Large intestine (tissue), 3 donors: ENCODE measurements at regions not wholly inside any gene's neighbourhood (a gene's known extent, or its start where the extent isn't known, plus 50 kb on each side); places are given as distances from the start of the nearest gene placed in this dataset.

Source experiments
- DNase-seq, 2 donors: peaks; one replicate each; pipeline versions ENCODE4 v3.0.0 to v3.0.0-alpha.2; 2013
- H3K27ac ChIP-seq: one replicate; pipeline ENCODE4 v1.5.1; 2013; ENCODE audit warnings: low read length
- H3K27me3 ChIP-seq: 2 replicates; pipeline ENCODE4 v1.6.1; 2013; ENCODE audit warnings: low read length; ENCODE audit not compliant: control insufficient read depth, insufficient read depth
- H3K36me3 ChIP-seq: 2 replicates; pipeline ENCODE4 v1.6.1; 2013; ENCODE audit warnings: low read length; ENCODE audit not compliant: control insufficient read depth, insufficient read depth
- H3K4me1 ChIP-seq: one replicate; pipeline ENCODE4 v1.6.1; 2013; ENCODE audit warnings: low read length; ENCODE audit not compliant: control insufficient read depth, insufficient read depth
- H3K4me3 ChIP-seq: one replicate; pipeline ENCODE4 v1.5.1; 2013; ENCODE audit warnings: low read length
- H3K9me3 ChIP-seq: one replicate; pipeline ENCODE4 v1.6.1; 2013; ENCODE audit warnings: mild to moderate bottlenecking, low read depth, low read length, moderate library complexity; ENCODE audit not compliant: control insufficient read depth
- WGBS: methylation state at CpG from one replicate; pipeline ENCODE4 v1.1.5; 2013; ENCODE audit warnings: low lambda C conversion rate; ENCODE audit not compliant: insufficient coverage; 5-methylcytosine and 5-hydroxymethylcytosine counted together

DNA sequence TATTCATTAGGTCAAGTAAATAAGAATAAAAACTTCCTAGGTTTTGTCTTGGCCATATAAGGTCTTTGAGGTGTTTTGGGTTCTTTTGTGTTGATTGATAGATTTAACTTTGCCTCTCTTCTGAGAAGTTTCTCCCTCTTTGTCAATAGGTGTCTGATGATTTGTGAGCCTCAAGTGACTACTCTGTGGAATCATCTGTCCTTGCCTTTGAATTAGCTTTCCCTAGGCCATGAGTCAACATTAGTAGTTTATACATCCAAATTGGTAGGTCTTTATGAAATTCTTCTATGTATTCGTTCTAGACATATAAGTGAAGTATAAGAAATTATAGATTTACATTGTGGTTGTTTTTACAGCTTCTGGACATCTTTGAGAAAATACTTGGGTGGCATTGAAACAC is 864.4 kb downstream of the USP25 start:
- H3K9me3 ChIP-seq: no peaks in the 10 kb centered on the region
- DNase-seq: no peak
- H3K4me1 ChIP-seq: no peaks in the 10 kb centered on the region
- WGBS: no CpG with 5 or more reads among the region's 1 CpG
- no peaks in the 10 kb centered on the region for H3K36me3 ChIP-seq
- no peak overlapping the region for H3K4me3 ChIP-seq
- H3K27me3 ChIP-seq: no peaks in the 10 kb centered on the region
- no peak overlapping the region for H3K27ac ChIP-seq

DNA sequence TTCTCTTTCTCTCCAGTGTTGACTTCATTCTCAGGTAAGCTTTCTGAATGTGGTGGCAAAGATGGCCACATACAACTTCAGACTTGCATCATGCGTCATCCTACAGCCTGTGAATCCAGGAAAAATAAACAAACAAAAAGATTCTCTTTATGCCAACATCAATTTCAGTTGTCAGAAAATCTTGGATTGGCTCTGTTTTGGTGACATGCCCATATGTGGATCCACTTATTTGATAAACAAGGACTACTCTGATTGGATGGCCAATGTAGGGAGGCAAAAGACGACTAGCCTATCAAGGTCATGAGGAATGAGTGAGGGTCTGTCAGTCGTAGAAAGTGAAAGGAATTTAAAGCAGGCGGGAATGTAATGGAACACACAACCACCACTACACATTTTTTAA is 866.6 kb downstream of the USP25 start:
- no peak for DNase-seq
- no peaks in the 10 kb centered on the region for H3K27me3 ChIP-seq
- WGBS: 100% methylated on average over 2 of the region's 4 CpGs

DNA sequence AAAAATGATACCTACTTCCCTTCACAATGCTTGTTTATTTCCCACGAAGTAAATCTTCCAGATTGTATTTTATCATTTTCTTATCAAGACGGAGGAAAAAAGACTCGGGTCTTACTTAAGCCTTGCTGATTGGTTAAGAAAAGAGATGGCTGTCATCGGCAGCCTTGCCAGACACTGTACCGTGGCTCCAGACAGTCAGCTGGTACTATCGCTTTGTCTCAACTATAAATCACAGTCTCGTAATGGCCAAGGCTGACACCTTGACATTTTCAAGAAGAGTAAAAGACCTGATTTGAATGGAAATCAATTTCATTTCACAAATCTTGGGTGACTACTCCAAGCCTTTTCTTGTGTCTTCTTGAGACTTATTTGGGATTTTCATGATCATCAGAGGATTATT is 868.0 kb downstream of the USP25 start:
- H3K27ac ChIP-seq: no peak overlapping the region
- no peak overlapping the region for H3K4me3 ChIP-seq
- no peaks in the 10 kb centered on the region for H3K36me3 ChIP-seq
- no peak for DNase-seq
- no peaks in the 10 kb centered on the region for H3K27me3 ChIP-seq
- 100% methylated on average over 1 of the region's 7 CpGs for WGBS
- no peaks in the 10 kb centered on the region for H3K4me1 ChIP-seq
- no peaks in the 10 kb centered on the region for H3K9me3 ChIP-seq

More for the DNA sequence above, 866.6 kb downstream of the USP25 start:
- Histone ChIP-seq H3K4me1 (no peaks in the 10 kb centered on the region), H3K27ac (no peak overlapping the region), H3K9me3 (no peaks in the 10 kb centered on the region), H3K4me3 (no peak overlapping the region), H3K36me3 (no peaks in the 10 kb centered on the region)

DNA sequence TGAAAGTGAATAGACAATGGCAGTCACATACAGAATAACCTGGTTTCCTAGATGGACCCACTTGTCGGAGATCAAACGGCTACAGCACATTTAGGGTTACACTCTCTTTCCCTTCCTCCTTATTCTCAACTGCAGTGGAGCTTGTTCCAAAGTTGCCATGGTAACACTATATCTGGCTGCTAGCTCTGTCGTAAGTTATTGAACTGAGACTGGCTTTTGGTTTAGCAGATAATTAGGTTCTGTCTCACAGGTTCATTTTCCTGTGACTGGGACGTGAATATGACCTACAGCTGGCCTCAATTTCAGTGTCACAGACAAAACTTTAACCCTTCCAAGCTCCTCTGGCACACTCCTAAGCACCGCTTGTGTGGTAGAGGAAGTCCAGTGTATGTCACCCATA is 875.8 kb downstream of the USP25 start:
- Histone ChIP-seq H3K4me3 (no peak overlapping the region), H3K27ac (no peak overlapping the region), H3K9me3 (no peaks in the 10 kb centered on the region), H3K27me3 (no peaks in the 10 kb centered on the region), H3K36me3 (no peaks in the 10 kb centered on the region), H3K4me1 (no peaks in the 10 kb centered on the region)
- DNase-seq: no peak
- 80% methylated on average over 1 of the region's 5 CpGs for WGBS

DNA sequence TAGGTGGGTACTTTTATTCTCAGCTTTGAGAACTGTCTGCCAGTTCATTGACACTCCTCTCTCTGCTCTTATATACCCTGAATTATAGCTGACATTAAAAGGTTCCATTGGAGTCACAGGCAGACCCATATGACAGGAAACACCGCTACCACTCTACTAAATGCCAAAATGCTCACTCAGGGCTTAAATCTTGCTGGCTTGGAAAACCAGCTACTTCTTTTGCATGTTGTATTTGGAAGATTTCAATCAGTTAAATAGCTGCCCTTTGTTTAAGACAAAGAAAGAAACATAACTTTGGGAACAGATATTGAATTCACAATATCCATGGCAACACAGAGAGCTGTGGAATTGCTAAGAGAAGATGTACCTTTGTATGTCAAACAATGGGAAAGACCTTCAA is 876.5 kb downstream of the USP25 start:
- no peak overlapping the region for H3K4me3 ChIP-seq
- H3K9me3 ChIP-seq: no peaks in the 10 kb centered on the region
- DNase-seq: no peak
- no CpG with 5 or more reads among the region's 1 CpG for WGBS
- H3K36me3 ChIP-seq: no peaks in the 10 kb centered on the region
- H3K27me3 ChIP-seq: no peaks in the 10 kb centered on the region
- no peak overlapping the region for H3K27ac ChIP-seq
- H3K4me1 ChIP-seq: no peaks in the 10 kb centered on the region

DNA sequence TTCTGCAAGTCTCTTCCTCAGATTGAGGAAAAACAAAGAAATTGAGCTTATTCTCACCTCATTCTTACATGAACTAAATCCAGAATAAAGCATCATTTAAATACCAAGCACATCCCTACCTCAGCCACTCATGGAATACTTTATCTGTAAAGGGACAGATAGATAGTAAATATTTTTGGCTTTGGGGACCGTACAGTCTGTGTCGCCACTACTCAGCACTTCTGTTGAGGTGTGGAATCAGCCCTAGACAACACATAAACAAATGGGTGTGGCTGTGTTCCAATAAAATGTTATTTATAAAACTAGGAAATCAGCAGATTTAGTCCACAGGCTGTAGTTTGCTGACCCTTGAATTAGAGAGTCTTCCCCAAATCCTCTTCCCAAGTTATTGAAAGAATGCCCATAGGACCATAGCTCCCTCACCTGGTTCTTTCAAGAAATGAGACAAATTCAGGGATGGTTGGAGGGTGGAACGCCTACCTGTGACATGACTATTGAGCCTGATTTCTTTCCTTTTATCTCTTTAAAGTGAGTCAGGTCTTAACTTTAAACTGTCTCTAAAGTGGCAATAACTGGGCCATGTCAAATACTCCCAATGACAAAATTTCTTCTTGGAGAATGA is 878.5 kb downstream of the USP25 start:
- 100% methylated on average over 1 of the region's 3 CpGs for WGBS
- no peak overlapping the region for H3K27ac ChIP-seq

DNA sequence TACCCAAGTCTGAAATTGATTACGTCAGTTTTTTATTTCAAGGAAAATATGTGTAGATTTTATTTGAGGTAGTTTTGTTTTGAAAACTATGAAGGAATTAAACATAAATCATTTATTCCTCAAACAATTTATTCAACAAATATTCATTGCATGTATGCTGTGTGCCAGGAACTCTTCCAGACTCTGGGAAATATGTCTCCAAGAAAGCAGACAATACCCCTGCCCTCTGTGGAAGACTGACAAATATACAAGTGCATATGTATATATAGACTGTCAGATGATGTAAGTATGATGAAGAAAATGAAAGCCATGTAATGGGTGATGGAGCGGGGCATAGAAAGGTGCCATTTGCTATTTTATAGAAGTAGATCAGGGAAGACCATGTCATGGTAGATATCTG is 889.5 kb downstream of the USP25 start:
- 100% methylated on average over 1 of the region's 2 CpGs for WGBS
- Histone ChIP-seq H3K27ac (no peak overlapping the region), H3K4me3 (no peak overlapping the region), H3K27me3 (no peaks in the 10 kb centered on the region), H3K4me1 (no peaks in the 10 kb centered on the region), H3K36me3 (no peaks in the 10 kb centered on the region), H3K9me3 (no peaks in the 10 kb centered on the region)
- DNase-seq: no peak

More for the DNA sequence above, 878.5 kb downstream of the USP25 start:
- no peaks in the 10 kb centered on the region for H3K9me3 ChIP-seq
- DNase-seq: no peak
- H3K27me3 ChIP-seq: no peaks in the 10 kb centered on the region
- H3K36me3 ChIP-seq: no peaks in the 10 kb centered on the region
- H3K4me3 ChIP-seq: no peak overlapping the region
- no peaks in the 10 kb centered on the region for H3K4me1 ChIP-seq

DNA sequence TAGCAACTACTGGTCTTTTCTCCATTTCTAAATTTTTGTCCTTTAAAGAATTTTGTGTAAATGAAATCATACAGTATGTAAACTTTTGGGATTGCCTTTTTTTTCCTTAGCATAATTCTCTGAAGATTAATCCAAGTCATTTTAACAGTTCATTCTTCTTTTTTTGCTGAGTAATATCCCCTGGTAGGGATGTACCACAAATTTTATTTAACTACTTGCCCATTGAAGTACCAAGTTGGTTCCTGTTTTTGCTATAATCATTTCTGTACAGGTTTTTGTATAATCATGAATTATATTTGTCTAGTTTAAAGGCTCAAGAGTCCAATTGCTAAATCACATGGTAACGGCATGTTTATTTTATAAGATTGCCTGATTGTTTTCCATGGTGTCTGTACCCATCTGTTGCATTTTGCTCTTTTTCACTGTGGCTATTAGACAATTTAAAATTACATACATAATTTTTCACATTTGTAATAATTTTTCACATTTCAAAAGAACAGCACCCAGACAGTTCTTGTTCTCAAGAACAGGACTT is 891.1 kb downstream of the USP25 start:
- DNase-seq: no peak
- H3K4me3 ChIP-seq: no peak overlapping the region
- no peak overlapping the region for H3K27ac ChIP-seq
- H3K4me1 ChIP-seq: no peaks in the 10 kb centered on the region
- no peaks in the 10 kb centered on the region for H3K36me3 ChIP-seq
- no peaks in the 10 kb centered on the region for H3K27me3 ChIP-seq
- no peaks in the 10 kb centered on the region for H3K9me3 ChIP-seq
- WGBS: 43% methylated on average over 1 of the region's 1 CpG

DNA sequence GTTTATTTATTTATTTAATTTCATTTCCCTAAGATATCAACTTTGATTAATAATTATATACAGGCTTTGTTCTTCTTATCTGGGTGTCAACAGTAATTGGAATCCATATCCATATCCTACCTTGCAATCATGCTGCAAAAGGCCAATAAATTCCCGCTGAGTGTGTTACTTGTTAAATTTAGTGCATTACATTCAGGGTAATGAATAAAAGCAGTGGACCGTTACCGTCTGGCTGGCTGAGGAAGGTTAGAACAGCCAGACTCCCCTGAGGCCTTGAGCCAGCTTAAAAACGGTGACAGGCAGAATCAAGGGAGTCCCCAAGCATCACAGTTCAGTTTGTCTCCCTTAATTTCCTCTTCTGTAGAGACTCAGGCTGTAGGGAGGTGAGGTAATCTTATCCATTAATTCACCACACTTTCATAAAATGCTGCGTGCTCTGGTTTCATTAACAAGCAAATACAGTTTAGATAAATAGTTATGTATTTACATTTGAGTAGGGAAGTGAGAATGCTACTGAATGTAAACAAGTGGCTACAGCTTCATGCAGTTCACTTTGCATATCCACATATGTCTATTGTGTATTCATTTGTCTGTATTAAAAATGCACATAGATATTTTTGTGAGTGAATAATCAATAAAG is 888.2 kb upstream of the CXADR start:
- H3K4me1 ChIP-seq: no peaks in the 10 kb centered on the region
- no peaks in the 10 kb centered on the region for H3K9me3 ChIP-seq
- H3K4me3 ChIP-seq: no peak overlapping the region
- no CpG with 5 or more reads among the region's 5 CpGs for WGBS
- no peak overlapping the region for H3K27ac ChIP-seq
- no peaks in the 10 kb centered on the region for H3K36me3 ChIP-seq
- H3K27me3 ChIP-seq: no peaks in the 10 kb centered on the region
- DNase-seq: no peak

DNA sequence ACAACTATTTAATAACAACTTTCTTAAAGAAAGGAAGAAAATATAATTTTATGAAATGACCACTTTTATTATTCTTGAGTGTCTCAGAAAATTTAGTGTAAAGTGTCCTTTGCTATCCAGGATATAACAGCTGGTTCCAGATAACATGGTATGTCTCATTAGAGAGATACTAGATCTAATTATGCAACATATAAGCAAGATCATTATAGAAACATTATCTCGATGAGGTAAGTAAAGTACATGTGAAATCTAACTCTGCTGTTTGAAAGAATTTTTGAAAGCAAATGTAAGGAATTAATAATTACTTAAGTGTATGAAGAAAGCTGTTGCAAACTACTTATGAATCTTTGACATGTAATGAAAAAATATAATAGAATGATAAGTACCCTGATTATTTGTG is 887.4 kb upstream of the CXADR start:
- H3K4me3 ChIP-seq: no peak overlapping the region
- no peak overlapping the region for H3K27ac ChIP-seq
- no peaks in the 10 kb centered on the region for H3K36me3 ChIP-seq
- no peaks in the 10 kb centered on the region for H3K27me3 ChIP-seq
- WGBS: no CpG with 5 or more reads among the region's 1 CpG
- no peaks in the 10 kb centered on the region for H3K9me3 ChIP-seq
- DNase-seq: no peak
- H3K4me1 ChIP-seq: no peaks in the 10 kb centered on the region
